ENCODE measurements at regions not wholly inside any gene's neighbourhood (a gene's known extent, or its start where the extent isn't known, plus 50 kb on each side); places are given as distances from the start of the nearest gene placed in this dataset.
"Not testable (repeated sequence)": the region's sequence is repeated elsewhere in the genome, so short reads cannot be mapped to it uniquely, and the experiment has no call there.

DNA sequence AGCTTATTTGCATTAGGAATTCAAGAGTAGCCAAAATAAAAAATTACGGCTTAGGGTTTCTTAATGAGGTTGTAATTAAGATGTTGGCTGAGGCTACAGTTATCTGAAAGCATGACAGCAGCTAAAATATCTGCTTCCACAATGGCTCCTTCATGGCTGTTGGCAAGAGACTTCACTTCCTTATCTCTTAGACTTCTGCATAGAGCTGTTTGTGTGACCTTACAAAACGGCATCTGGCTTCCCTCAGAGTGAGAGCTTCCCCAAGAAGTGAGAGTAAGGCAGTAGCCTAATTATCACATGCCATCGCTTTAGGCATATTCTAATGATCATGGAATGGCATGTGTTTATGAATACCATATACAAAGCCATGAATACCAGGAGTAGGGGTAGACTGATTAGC is 57.6 kb downstream of the CCDC59 start:
- no peak for DNase-seq

DNA sequence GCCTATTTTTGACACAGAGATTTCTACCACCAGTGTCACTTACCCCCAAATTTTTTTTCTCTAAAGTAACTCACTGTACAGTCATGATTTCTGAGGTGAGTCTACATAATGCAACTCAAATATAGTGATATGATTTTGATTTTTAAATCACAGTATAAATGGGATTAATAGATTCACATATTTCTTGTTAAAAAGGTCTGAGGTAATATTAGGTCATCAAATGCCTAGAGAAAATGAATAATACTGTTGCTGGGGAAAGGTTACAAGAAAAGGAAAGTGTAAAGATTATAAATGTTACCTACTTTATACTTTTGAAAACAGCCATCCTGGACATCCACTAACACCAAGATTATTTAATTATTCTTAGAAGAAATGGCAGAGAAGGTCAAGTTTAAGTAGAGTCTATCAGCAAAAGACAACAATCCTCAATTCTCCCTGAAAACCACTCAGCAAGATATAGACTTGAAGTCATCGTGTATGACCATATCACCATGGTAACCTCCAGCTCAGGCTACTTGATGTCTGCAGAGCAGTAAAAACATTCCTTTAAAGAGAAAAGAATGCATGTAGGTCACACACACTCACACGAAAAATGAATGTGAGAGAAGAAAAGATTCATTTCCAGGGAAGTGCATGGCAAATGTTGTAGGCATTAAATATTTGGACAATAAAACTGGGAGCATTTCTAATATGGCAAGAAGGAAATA is 58.7 kb downstream of the CCDC59 start:
- no peak for DNase-seq

DNA sequence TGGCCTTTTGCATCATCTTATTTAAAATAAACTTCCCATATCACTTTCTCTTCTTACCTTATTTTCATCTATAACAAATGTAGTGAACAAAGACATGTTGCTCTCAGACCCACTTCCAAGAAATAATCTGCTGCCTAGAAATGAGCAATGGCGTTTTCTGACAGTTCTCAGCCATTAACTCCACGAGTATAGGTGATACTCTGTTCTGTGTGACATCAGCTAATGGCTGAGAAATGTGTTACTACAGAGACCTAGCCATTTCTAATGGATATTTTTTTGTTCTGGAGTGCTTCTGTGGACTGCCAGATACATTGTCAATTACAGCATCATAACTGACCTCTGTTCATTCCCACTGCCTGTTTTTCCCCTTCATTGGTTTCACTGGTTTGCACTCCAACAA is 67.8 kb downstream of the CCDC59 start:
- DNase-seq, result no peak

DNA sequence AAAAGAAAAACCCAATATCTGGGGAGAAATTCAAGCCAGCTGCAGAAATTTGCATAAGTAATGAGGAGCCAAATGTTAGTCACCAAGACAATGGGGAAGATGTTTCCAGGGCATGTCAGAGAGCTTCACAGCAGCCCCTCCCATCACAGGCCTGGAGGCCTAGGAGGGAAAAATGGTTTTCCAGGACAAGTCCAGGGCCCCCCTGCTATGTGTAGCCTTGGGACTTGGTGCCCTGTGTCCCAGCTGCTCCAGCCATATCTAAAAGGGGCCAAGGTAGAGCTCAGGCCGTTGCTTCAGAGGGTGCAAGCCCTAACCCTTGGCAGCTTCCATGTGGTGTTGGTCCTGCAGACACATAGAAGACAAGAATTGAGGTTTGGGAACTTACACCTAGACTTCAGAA is 76.9 kb downstream of the CCDC59 start:
- not testable (repeated sequence) for DNase-seq

DNA sequence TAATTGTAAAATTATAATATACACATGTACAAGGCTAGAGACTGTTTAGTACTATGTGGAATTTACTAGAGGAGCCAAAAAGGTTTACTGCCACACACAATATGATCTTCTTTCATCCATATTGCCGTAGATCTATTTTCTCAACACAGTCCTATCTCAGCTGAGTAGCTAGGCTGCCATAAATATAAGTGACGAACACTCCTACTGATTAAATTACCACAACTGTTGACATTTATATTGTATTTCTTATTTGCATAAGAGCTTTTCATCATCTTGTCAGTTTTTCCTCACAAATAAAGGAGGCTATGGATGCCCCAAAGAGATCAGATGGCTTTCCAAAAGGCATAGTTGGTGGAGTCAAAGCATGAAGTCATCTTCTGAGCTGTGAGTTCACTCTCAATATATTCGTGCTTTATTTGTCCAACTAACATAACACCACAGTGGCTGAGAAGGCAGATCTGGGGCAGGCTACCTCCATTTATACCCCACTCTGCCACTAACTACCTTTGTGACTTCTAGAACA is 78.6 kb downstream of the CCDC59 start:
- DNase-seq, result no peak

DNA sequence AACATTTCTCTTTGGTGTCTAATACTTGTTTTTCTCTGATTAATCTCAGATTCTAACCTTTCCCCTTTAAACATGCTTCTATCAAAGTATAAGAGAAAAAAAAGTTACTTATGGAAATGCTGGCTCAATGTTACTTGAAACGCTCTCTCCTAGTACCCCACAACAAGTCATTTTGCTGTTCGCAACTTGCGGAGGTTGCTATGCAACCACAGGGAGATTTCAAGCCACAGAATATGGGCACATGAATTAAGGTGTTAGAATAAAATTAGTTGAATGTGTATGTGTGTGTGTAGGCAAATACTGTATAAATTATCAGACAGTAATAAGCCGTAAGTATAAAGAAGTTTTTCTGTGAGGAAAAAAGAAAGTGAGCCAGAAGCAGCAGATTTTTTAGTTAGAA is 80.6 kb downstream of the CCDC59 start:
- no peak for DNase-seq

DNA sequence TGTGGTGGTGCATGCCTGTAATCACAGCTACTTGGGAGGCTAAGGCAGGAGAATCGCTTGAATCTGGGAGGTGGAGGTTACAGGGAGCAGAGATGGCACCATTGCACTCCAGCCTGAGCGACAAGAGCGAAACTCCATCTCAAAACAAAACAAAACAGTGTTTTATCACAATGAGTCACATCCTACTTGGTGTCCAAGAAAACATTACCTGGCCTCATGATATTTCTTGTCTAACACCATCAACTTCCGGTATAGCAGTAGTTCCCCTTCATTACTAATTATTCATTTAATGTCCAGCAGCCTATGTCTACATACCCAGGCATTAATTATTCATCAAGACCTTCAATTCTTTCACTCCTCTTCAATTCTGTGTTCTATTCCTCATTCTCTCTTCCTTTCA is 115.5 kb downstream of the CCDC59 start:
- DNase-seq, result no peak

DNA sequence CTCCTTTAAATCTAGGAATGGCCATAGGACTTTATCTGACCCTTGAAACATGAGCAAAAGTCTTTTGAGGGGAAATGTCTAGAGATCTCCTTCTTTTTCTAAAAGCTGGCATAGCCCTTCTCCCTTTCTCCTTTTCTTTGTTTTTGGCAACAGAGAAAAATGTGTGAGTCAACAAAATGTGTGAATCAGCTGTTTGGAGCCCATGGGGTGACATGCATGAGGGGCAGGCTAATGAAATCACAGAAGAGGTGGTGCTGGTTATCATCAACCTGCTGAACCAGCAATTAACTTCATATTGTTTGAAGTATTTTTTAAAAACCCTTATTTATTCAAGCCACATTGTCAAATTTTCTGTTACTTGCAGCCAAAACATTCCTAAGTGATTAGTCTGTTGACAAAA is 132.3 kb downstream of the CCDC59 start:
- no peak for DNase-seq

DNA sequence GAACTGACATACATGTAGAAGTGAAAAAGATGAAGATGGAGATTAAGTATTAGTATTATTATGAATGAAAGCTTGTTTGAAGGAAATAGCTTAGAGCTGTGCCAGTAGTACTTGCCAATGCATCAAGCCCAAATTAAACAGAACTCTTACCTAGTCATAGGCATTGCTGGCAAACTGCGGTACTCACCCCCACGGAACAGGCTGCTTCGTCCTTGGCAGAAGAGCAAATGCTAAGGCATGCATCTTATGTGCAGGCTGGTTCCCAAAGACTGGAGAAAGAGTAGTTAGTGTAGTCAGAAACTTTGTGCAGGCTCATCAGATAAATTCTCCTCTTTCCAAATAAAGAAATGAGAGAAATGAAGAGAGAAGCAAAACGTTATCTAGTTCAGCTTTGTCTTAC is 134.8 kb downstream of the CCDC59 start:
- no peak for DNase-seq

DNA sequence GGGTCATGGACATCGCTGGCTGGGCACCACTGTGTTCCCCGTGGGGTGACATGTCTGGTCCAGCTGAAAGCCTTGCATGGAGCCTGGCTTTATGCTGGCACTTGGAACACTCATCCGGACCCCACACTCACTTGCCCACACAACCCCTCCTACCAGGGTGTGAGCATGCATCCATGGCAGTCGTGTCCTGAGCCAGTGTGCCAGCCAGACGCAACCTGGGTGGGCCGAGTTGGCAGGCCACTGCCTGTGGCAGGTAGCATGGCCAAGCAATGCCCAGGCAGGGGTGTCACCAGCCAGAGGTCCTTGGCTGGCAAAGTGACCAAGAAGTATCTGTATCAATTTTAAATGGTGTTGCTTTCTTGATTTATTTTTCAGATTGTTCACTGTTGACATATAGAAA is 141.7 kb downstream of the CCDC59 start:
- no peak for DNase-seq

DNA sequence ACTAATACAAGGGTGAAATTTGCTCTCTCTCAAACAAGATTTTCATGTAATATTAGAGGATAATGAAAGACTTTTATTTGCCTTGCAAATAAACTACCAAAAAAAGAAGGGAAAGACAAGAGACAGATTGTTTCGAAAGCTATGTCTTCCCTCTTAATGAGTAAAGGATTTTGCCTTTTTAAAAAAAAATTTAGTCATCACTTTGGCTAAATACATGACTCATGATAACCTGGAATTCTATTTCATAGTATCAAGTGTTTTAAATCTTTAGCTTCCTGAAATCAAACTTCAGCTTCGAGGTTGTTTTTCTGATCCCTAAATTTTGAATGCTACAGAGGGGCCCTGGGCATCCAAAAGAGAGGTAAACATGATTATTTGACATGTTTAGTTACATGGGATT is 144.4 kb downstream of the CCDC59 start:
- DNase-seq, result no peak

DNA sequence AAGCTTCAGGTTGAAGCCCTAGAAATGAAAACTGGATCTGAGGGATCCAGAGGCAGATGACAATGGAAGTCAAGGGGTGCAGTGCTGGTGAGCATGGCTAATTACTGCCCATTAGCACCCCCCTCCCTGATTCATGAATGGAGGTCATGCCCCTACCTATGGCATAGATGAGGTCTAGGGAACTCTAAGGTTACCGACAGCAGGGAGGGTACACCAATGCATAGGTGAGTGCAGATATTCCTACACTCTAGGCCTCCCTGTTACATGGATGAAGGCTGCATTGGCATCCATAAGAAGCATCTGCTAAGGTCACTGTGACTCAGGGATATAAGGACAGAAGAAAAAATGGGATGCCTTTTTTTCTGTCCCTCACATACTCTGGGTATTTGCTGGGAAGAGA is 147.3 kb downstream of the CCDC59 start:
- DNase-seq, result no peak

DNA sequence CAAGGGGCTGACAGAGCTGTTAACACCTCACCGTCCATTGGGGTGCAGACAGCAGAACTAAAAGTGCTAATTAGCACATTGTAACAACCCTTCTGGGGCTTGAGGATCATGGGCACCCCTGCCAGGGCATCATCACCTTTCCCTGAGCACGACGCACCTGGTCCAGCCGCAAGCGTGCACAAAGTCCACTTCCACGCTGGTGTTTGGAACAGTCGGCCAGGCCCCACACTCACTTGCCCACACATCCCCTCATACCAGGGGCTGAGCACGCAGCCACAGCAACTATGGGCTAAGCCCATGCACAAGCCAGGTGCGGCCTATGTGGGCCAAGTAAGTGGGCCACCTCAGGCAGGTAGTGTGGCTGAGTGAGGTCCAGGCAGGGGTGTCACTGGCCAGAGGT is 148.7 kb downstream of the CCDC59 start:
- no peak for DNase-seq

DNA sequence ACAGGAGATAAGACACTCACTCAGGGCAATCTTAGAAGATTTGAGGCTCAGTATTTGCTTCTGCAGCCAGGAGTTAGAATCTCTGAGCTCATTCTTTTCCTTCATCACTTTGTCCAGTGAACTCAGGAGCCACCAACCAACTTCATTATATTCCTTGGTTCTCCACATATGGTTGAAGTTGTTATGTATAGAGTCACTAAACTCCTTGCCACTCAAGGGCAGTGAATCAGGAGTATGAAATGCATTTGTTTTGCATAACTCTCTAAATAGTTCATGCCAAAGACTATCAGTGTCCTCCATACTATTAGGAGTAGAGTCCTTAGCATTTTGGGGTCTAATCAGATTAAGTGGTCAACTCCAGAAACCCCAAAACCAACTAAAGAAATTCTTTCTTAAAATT is 150.6 kb downstream of the CCDC59 start:
- no peak for DNase-seq

DNA sequence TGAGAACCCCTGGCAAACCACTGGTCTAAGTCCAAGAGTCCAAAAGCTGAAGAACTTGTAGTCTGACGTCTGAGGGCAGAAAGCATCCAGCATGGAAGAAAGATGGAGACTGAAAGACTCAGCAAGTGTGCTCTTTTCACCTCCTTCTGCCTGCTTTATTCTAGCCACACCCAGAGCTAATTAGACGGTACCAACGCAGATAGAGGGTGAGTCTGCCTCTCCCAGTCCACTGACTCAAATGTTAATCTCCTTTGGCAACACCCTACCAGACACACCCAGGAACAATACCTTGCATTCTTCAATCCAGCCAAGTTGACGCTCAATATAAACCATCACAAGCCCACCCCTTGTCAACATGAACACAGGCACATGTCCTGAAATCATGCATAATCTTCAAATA is 155.1 kb downstream of the CCDC59 start:
- no peak for DNase-seq

DNA sequence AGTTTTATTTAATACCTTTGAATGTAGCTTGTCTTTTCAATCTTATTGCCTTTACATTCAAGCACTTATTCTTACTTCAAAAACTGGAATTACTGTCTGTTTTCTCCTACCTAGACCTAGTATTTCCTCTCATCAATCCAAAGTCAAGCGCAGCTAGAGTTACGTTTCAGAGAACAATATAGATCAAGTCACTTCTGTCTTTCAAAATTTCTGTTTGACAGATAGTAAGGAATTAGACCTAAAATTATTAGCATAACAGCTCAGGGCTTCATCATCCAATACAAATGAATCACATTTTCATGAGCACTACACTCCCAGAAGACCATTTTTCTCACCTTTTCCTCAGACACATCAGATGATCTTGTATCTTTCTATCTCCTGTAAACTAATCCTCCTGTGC is 170.6 kb downstream of the CCDC59 start:
- no peak for DNase-seq

DNA sequence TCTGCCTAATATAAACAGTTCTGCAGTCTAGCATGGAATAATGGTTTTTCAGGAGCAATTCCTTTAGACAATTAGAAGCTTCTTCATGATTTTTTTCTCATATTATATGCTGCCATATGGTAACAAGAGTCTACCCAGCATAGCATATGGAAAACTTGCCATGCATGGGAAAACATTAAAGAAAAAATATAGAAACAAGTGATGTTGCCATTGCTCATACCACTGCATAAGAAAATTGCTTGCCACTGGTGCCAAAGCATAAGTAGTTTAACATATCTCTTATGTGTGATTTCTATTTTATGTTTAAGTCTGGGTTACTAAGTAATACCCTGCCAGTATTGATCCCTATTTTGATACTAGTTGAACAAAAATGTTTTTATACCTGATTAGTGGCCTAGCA is 171.2 kb downstream of the CCDC59 start:
- no peak for DNase-seq

DNA sequence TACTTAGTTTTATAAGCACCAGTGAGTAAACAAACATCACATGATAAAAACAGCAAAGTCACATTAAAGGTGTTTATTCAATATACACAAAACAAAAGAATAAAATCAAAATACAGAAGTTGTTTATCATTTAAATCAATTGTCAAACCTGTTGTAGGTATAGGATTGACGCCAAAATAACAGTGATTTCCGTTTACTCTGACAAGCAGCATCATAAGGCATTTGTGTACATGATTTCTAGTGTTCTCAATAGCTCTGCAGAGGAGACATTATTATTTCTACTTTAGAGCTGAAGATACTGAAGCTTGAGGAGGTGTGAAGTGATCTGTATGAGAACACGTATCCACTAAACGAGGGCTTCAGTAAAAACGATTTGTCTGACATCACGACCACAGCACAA is 171.9 kb downstream of the CCDC59 start:
- DNase-seq, result no peak

DNA sequence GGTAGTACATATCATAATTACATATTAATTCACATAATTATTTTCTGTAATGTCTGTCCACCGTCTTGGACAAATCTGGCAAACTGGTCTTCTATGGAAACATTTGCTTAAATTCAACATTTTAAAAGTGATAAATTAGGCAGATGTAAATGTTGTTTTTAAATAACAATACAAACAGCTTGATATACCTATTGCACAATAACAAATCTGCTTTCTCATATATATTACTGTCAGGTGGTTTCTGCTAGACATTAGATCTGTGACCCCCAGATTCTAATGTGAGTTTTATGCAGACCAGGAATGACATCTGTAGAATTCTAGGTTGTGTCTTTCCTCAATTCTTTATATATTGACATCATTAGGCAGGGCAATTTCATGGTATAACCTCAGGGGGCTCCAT is 173.3 kb downstream of the CCDC59 start:
- no peak for DNase-seq

DNA sequence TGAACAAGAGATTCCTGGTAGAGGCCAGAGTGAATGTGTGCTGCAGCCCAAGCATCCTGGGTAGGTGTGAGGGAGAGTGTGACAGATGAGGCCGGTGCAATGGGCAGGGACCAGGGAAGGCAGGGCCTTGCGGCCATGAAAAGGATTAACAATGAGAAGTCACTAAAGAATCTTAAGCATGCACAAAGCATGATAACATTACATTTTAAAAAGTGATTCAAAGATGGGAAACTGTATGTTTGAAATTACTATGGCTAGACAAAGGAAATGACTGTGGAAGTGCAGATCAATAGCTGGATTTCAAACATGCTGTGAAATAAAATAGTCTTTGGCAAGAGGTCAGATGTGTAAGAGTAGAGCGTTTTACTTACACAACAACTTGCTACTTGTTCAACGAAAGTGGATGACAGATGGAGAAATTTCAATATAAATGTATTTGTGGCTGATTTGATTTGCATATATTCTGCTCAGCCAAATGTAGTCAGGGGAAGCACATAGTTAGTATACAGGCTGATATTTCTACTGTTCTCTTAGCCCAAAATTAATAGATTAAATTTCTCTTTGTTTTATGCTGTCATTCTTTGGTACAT is 175.5 kb downstream of the CCDC59 start:
- DNase-seq, result no peak

DNA sequence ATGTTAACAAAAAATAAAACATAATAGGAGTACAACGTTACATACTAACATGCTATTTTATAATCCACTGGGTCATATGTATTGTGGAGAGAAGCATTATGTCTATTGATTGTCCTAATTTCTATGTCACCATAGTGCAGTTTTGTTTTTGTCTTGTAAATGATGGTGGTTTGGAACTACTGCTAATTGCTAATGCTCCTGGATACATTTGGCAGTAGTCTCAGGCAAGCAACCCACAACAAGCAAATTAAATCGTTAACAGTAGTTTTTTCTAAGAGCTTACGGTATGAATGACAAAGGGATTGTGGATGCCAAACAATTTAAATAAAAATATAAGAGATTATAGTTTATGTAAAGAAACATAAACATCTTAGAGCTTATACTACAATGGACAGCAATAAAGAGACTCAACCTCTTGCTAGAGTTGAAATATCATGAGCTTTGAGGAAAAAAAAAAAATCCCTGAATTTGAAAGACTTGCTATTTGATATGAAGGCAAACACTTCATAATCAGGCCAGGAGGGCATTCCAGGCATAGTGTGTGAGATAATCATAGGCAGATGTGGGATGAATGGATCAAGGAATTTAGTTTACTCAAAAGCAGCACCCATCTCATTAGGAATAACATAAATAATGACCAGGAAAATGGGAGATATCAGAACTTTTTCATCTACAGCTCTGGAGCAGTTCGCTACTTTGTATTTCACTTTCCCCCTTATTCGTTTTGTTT is 181.3 kb downstream of the CCDC59 start:
- DNase-seq, result no peak

DNA sequence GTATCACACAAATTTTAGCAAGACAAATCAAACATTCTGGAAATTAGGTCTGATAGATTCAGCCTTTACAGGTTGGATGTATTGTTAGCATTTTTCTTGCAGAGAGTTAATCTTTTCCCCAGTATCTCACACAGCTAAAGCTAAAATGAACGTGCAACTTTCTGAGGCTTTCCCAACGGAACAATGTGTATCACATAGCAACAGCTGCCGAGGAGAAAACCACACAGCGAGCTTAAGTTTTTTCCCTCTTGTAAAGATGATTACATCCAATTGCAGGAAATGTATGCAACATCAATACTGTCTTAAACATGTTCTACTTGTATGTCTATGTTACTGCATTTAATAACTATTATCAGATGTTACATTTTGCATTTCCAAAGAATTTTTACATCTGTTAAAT is 182.2 kb downstream of the CCDC59 start:
- DNase-seq, result no peak

DNA sequence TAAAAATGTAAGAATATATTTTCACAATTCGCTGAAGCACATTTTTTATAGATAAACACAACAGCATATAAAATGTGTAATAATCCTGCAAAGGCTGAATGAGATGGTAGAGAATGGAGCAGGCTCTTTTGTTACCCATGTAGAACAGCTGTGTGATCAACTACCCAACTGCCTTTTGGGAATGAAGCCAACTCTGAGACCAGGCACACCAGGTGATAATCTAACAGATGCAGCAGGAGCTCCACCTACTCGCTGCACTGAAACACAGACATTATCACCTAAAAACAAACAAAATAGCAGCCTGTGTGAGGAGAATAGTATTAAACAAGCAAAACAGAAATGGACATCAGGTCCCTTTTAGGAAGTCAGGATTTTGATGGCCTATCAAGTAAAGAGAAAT is 183.3 kb downstream of the CCDC59 start:
- no peak for DNase-seq

DNA sequence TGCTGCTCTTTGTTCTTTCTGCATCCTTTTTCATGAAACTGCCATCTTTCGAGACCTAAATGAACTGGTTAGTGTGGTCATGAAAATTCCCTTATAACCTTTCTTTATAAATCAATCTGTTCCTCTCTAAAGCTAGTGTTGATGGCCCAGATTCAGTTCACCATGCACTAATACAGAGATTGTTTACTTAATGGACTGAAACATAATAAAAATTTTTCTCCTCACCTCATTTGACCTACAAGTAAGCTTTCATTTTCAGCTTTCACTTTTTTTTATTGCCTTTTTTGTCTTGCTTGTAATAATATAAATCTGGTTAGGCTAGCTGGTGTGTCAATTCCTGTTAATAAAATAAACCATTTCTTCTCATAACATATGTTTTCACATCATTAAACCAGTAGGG is 183.8 kb downstream of the CCDC59 start:
- no peak for DNase-seq

All from stimulated activated naive CD4-positive, alpha-beta T cell treated with Interleukin-2 at 50 U/mL for 16 hours (primary cell).